ENCODE measurements at regions not wholly inside any gene's neighbourhood (a gene's known extent, or its start where the extent isn't known, plus 50 kb on each side); places are given as distances from the start of the nearest gene placed in this dataset.
"Not testable (repeated sequence)": the region's sequence is repeated elsewhere in the genome, so short reads cannot be mapped to it uniquely, and the experiment has no call there.

DNA sequence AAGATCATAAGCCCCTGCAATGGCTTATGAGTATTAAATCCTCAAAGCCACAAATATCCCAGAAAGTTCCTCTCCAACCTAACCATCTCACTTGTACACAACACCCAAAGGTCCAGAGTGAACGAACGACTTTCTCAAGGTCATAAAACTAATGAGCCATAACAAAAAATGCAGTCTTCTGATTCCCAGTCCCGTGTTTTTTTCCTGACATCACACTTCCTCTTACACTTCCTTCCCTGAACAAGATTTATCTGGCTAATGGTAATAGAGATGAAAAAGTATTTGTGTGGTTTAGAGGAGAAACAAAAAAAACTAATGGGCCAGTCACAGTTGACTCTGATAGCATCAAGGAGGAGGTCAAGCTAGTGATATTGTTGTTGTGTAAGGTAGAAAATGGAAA lies 99.5 kb upstream of the KLHL13 start:
- DNase-seq: no peak

DNA sequence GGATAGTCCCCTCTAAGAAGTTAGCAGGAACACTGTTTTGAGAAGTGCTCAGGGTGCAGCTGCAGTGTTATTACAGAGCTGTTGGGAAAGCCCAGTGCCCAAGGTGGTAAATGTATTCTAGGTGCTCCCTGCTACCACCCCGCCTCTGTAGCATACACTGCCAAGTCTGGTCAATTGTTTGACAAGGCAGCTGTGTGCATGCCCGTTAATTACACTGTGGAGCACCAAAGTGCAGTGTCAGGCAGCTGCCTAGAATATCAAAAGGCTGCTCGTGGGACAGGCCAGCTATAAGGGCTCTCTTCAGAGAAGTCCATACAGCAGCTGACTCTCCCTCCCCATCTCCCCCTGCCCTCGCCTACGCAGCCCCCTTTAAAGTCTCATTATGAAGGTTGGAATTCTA lies 99.9 kb upstream of the KLHL13 start:
- DNase-seq: no peak

DNA sequence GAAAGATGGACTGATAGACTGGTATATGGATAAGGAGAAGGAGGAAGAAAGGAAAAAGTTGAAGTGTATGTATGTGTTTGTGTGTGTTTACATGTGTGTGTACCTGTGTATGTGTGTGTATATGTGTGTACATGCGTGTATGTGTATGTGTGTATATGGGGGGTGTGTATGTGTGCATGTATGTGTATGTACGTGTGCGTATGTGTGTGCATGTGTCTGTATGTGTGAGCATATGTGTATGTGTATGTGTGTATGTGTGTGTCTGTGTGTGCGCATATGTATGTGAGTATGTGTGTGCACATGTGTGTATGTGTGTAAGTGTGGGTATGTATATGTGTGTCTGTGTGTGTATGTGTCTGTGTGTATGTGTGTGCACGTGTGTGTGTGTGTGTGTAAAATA lies 101.5 kb upstream of the KLHL13 start:
- DNase-seq: no peak

DNA sequence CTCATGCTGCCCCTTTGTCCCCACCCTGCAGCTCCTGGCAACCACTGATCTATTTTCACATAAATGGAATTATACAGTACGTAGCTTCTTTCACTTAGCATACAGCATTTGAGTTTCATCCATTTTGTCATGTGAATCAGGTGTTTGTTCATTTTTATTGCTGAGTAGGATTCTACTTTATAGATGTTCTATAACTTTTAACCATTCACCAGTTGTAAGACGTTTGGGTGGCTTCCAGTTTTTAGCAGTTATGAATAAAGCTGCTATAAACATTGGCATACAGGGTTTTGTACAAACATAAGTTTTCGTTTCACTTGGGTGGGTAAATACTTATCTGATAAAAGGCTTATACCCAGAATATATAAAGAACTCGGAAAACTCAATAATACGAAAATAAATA lies 102.3 kb upstream of the KLHL13 start:
- no peak for DNase-seq

DNA sequence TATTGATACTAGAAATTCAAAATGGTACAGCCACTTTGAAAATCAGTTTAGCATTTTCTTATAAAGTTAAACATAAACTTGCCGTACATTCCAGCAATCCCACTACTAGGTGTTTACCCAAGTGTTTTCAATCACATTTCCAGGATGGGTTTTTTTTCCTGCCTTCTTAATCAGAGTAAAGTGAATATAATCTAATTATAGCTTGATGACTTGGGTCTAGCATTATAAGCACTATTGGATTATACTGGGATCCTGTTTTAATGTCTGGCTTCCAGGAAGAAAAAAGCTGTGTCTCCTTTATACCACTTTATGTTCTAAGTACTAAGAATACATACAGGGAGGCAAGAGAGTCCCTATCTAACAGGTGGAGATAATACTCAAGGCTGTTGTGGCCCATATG lies 103.3 kb upstream of the KLHL13 start:
- DNase-seq: no peak

DNA sequence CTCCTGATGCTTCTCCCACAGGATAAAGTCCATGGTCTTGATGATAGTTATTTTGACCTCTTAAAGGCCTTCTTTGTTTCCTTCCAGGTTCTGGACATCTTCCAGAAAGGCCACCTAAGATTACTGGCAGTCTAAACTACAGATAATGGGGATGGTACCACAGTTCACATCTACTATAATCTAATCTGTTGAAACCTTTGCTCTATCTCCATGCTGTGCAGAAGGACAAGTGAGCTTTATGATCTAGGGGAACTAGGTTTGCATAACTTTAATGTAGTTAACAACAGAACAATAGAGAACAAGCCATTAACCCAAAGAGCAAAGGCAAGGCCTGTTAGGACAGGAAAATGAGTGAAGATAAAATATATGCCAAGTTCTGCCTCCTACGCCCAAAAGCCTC lies 103.9 kb upstream of the KLHL13 start:
- DNase-seq: no peak

DNA sequence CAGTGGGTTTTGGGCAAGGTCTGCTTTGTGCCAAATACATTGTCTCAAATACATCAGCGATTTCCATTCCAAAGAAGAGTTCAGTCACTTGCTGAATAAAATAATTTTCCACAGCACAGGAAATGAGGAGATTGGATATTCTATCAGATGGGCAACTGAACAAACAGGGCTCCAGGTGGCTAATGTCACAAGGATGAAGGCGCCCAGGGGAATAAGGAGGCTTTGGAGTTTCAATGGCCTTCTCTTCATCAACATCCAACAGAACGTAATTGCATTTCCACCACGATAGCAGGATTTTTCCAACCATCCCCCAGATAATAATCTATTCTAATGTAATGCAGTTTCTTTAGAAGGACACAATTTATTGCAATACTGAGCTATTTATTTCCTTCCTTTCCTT lies 104.7 kb upstream of the KLHL13 start:
- DNase-seq: no peak

DNA sequence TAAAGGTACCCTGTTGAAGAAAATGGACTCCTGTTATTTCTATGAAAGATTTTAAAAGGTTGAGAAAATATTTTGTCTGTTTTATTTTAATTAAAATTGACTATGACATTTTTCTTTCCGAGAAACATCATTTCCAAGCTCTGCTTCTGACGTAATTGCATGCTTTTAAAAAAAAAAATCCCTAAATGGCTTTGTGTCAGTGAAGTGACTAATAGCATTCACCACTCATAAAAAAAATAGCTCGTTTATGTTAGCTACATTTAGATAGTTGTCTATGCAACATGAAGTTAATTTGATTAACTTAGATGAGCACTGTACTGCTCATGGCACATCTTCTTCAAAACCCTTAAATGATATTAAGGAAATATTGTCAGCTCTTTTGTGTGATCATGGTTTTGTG lies 105.1 kb upstream of the KLHL13 start:
- no peak for DNase-seq

DNA sequence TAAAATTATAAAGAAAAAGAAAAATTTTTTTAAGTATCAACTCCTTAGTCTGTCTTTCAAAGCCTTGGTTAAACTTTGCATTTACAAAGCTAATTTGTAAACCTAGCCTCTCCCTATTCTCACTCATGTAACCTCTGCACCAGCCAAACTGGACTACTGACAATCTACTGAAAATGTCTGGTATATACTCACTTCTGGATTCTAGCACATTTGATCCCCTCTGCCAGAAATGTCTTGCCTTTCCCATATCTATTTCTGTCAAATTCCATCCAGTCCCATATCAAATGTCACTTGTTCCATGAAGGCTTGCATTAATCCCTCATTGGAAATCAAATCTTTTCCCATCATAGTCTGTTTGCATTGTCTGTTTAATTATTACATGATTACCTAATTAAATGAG lies 105.8 kb upstream of the KLHL13 start:
- no peak for DNase-seq

DNA sequence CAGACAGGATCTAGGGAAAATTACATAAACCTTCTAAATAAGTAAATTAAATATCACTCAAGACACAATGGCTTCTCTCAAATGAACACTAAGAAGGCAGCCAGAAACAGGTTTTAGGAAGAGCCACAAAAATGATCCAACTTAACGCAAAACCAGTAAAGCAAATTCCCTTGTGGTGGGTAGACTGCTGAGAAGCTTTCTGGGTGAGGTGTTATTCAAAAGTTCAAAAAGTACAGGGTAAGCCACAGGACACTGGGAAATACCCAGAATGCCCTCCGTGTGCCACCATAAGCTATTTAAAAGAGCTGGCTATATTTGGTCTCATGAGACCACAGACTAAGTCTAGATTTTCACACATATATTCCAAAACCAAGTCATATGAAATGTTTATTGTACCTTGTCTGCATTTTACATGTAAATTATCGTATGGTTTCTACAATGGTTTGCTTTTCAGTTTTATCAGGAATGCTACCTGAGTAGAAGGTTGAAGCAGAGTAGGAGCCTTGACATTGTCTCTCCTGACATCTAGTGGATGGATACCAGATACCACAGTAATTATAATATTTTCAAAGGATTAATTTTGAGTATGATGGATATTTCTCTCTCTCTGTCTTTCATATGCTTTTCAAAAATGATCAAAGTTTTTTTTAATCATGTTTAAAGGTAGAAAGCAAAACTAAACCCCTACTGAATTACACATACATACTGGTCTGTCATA lies 109.3 kb upstream of the KLHL13 start:
- no peak for DNase-seq

DNA sequence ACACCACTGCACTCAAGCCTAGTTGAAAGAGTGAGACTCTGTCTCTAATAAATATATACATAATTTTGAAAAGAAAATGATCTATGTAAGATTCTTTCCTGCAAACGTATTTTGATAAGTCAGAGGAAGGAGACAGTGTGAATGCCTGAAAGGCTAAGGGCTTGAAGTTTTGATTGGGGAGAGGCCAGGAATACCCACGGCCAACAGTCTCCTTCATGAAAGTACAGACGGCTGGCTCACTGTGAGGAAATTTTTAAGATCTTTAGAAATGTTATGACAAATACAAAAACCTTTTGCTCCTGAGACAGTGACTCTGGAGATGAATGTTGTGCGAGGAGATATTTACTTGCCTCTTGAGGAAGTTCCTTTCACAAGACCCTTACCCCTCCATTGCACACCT lies 111.4 kb upstream of the KLHL13 start:
- DNase-seq: no peak

DNA sequence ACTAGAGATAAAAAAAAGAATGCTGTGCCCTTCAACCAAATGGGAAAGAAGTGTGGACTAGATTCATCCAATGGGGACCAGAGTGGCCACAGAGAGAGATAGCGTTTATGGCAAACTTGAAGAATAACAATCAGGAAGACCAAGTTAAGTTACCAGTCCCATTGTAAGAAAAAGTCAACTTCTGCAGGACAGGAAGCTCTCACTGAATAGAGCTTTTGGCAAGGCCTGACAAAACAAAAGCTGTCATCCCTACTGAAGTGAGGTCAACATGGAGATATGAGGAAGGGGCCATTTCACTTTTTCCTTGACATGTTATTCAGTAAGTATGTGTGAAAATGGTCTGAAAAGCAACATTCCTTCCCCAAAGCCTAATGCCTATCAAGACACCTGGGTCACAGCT lies 111.8 kb upstream of the KLHL13 start:
- no peak for DNase-seq

DNA sequence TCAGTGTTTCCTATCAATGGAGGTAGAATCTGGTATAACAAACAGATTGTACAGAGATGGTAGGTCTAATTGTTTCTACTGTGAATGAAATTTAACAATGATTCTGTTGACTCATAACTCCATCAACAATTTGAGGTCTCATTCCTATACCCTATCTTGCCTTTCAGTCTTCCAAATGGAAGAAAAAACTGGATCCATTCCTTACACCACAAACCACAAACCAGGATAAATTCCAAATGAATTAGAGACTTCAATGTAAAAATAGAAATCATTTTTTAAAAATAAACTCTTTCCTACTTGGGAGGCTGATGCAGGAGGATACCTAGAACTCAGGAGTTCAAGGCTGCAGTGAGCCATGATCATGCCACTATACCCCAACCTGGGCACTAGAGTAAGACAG lies 114.4 kb upstream of the WDR44 start:
- no peak for DNase-seq

DNA sequence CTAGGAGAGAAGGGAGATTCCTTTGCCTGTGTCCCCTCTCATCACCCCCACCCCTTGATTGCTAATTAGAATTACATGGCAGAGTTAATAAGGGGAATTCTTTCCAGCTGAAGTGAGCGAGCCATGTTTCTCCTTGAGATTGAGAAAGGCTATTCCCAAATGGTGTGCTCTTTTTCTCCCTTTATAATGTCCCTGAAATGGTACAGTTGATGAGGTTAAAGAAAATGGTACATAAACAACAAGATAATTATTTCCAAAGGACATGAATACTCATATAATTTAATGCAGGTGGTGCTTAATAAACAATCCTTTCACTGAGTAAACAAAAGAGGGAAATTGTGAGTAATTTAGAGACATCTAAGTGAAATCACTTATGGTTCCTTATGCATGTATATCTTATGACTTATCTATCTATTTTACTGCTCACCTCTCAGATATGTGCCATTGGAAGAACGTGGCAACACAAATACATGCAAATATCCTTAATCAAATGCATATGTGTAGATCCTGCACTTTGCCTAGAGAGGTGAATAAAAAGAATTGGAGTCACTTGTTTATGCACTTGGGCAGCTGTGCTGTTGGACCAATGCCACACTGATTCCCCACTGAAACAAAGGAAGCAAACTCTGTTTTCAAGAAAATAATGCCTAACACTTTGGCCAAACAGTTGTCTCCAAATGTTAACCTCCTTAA lies 106.6 kb upstream of the WDR44 start:
- no peak for DNase-seq

DNA sequence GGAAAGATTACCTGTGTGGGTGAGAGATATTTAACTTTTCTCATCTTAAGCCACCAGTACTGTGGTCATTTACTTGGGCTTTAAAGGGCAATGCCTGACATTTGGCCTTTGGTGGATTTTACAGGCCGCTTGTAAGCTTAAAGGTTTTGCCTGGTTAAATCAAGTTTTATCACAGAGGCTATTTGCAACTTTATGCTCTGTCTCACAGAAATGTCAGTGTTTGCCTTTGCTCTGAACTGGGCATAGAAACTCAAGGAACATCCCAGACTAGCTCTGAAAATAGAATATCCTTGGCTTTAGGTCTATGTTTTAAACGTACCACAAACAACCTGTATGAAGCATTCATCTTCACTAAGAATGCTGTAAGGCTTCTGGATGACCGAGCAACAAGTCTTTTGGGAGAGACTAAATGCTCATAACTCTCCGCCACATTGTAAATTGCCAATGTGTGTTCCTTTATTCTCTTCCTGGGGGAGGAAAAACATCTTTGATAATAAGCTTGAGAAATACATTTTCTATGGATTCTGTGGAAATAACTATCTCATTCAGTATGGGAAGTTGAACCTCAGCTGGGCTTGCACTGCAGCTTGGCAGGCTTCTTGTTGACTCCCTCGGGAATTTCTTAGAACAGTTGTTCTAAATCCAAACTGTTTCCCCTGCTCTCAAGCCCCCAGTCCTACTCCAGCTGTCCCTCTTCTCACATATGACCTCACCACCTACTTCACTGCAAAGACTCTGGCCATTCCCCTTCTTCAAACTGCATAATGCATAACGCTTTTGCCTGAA lies 105.8 kb upstream of the WDR44 start:
- DNase-seq: no peak

DNA sequence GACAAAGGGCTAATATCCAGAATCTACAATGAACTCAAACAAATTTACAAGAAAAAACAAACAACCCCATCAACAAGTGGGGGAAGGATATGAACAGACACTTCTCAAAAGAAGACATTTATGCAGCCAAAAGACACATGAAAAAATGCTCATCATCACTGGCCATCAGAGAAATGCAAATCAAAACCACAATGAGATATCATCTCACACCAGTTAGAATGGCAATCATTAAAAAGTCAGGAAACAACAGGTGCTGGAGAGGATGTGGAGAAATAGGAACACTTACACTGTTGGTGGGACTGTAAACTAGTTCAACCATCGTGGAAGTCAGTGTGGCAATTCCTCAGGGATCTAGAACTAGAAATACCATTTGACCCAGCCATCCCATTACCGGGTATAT lies 98.9 kb upstream of the WDR44 start:
- not testable (repeated sequence) for DNase-seq

DNA sequence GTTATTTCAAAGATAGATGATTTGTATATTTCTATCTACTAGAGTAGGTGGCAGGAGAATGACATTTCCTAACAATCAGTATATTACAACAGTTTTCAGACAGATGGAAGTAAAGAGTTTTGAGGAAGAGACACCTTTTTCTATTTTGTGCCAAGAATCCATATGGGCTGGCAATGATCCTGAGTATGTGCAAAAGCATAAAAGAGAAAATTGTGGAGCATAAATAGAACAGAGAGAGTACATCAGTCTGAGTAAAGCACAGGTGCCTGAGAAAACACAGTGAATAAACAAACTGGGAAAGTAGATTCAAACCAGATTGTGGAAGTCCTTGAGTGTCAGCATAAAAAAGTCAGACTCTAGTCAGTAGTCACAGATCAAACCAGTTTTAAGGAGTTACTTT lies 96.8 kb upstream of the WDR44 start:
- DNase-seq: no peak

DNA sequence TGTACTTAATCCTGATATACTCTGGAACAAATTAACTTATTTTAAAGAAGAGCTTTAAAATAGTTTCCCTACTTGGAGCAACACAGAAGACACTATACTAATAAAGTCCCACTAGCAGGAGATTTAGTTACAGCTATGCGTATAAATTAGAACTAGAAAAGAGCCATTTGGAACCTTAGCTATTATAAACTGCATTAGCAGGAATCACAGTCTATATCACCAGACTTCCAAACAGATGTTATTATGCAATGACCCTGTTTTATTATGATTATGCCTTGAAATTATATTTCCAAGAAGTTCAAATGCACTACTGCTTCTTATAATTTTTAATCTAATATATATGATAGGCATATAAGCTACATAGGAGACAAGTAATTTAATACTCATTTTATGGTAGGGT lies 95.5 kb upstream of the WDR44 start:
- no peak for DNase-seq

DNA sequence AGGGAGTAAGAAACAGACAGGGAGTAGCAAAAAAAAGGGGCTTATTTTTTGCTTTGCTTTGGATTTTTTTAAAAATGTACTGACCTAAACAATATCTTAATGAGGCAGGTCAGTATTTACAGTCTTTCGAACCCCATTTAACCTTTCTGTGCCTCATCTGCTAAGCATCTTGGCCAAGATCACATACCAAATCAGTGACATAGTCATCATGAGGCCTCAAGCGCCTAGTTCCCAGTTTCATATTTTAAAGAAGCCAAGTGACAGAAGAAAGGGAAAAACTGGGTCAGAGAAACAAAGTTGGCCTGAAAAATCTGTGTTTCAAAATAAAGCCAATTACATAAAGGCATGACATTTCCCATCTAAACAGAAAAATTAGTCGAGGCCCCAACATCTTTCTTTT lies 94.6 kb upstream of the WDR44 start:
- no peak for DNase-seq

DNA sequence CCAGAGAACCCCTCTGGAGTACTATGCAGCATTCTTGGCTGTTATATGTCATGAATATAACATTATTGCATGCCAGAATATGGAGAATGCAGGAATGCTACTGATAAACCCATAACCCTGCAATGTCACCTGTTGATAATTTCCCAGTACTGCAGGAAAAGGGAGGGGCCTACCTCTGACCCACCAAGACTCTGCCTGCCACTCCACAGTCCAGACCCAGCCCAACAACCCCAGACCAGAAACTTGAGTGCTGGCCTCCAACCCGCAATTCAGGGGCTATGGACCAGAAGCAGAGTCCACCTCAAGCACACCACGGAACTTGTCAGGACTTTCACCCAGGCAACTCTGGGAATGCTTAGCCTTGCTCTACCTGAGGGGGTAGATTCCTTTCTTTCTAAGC lies 92.9 kb upstream of the WDR44 start:
- DNase-seq: no peak

DNA sequence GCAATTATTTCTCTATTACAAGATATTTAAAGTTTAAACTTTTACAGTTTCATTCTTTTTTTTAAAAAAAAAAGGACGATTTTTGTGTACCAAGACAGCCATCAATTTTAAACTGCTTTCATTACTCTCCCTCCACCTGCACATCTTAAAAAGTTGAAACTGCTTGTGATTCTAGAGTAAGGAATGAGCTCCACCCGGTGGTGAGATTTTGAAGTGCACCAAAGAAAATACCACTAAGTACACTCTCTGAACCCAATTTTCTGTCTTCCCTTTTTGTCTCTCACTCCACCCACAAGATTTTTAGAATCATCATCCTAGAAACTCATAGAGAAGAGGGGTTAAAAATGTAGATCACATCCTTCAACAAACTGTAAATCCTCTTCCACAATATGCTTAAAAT lies 91.3 kb upstream of the WDR44 start:
- no peak for DNase-seq

DNA sequence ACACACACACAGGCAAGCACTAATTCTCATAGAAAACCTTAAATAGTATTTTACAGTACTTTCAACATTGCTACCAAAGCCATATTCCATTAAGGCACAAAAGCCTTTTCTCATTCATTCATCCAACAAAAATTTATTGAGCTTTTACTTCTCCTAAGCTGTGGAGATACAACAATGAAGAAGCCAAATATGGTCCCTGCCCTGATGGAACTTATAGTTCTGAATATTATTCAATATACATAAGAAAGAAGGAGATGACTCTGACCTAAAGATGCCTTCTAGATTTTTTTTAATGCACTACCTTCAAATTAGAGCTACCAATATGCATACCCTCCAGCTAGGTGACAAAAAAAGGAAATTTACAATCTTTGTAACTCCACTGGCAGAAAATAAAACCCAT lies 90.0 kb upstream of the WDR44 start:
- DNase-seq: no peak

DNA sequence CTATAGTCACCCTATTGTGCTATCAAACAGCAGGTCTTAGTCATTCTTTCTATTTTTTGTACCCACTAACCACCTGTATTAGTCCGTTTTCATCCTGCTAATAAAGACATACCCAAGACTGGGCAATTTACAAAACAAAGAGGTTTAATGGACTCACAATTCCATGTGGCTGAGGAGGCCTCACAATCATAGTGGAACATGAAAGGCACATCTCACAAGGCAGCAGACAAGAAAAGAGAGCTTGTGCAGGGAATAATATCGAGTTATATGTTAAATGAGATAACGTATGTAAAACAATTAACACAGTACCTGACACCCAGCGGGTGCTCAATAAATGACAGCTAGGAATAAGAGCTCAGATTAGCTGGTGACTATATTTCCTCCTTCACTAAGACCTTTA lies 88.1 kb upstream of the WDR44 start:
- DNase-seq: no peak

DNA sequence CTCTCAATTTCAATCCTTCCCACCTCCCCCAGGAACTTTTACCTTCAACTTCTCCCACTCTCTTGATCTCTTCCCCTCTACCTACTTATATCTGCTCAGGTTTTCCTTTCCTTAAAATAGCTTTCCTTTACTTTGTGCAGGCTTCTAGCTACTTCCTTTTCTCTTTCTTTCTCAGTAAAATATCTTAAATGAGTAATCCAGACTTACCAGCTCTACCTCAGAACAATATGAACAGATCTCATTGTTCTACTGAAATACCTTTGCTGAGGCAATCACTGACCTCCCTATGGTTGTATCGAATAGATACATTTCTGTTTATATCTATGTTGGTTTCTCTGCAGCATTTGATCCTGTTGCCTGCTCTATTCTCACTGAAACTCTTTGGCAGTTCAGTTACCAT lies 86.7 kb upstream of the WDR44 start:
- DNase-seq: no peak
